ENCODE measurements at regions not wholly inside any gene's neighbourhood (a gene's known extent, or its start where the extent isn't known, plus 50 kb on each side); places are given as distances from the start of the nearest gene placed in this dataset.

GRCh38 chr10:44662051-44662450 is 249.1 kb upstream of the TMEM72 start:
- TF ChIP-seq EZH2 (IDR thresholded peaks at IDR 0.05; ENCODE audit: borderline replicate concordance) (no peak), CTCF (IDR thresholded peaks at IDR 0.05; ENCODE audit: poor library complexity) (no peak)

Data from hepatocyte (in vitro differentiated cells).